GM19240 (cell line): ENCODE measurements at regions not wholly inside any gene's neighbourhood (a gene's known extent, or its start where the extent isn't known, plus 50 kb on each side); places are given as distances from the start of the nearest gene placed in this dataset.

ENCODE experiments used
- DNase-seq: peaks from one replicate; pipeline ENCODE4 v3.0.0; 2011; ENCODE audit warnings: low spot score; ENCODE audit not compliant: insufficient read length

GRCh38 chr12:93176610-93177126 lies 201.1 kb upstream of the NUDT4 start:
- DNase-seq = no peak

- DNase-seq = no peak
These were observed 200.2 kb upstream of the NUDT4 start for GRCh38 chr12:93177208-93178153.

- DNase-seq = no peak
These were observed 199.4 kb upstream of the NUDT4 start for GRCh38 chr12:93178154-93178878.

- no peak for DNase-seq
These were observed 197.9 kb upstream of the NUDT4 start for GRCh38 chr12:93179792-93180191.

- DNase-seq = no peak
These were observed 197.2 kb upstream of the NUDT4 start for GRCh38 chr12:93180566-93180965.

- no peak for DNase-seq
These were observed 196.2 kb upstream of the NUDT4 start for GRCh38 chr12:93181409-93181965.

GRCh38 chr12:93183940-93184671 lies 193.6 kb upstream of the NUDT4 start:
- DNase-seq = no peak

GRCh38 chr12:93184672-93185368 lies 192.9 kb upstream of the NUDT4 start:
- DNase-seq = no peak

- DNase-seq = no peak
These were observed 192.4 kb upstream of the NUDT4 start for GRCh38 chr12:93185369-93185741.

- no peak for DNase-seq
These were observed 191.6 kb upstream of the NUDT4 start for GRCh38 chr12:93186131-93186530.

GRCh38 chr12:93186621-93187020 lies 191.1 kb upstream of the NUDT4 start:
- no peak for DNase-seq

- DNase-seq = no peak
These were observed 186.3 kb upstream of the NUDT4 start for GRCh38 chr12:93191423-93191822.

GRCh38 chr12:93191956-93192355 lies 185.8 kb upstream of the NUDT4 start:
- no peak for DNase-seq

GRCh38 chr12:93192878-93193277 lies 184.8 kb upstream of the NUDT4 start:
- no peak for DNase-seq

GRCh38 chr12:93195511-93195910 lies 182.2 kb upstream of the NUDT4 start:
- no peak for DNase-seq

GRCh38 chr12:93197067-93197593 lies 180.6 kb upstream of the NUDT4 start:
- no peak for DNase-seq

GRCh38 chr12:93198086-93198485 lies 179.6 kb upstream of the NUDT4 start:
- no peak for DNase-seq

GRCh38 chr12:93199831-93200236 lies 177.9 kb upstream of the NUDT4 start:
- DNase-seq = no peak

GRCh38 chr12:93200291-93200917 lies 177.3 kb upstream of the NUDT4 start:
- DNase-seq = no peak

- DNase-seq = no peak
These were observed 175.7 kb upstream of the NUDT4 start for GRCh38 chr12:93201990-93202389.
